ENCODE measurements at regions not wholly inside any gene's neighbourhood (a gene's known extent, or its start where the extent isn't known, plus 50 kb on each side); places are given as distances from the start of the nearest gene placed in this dataset.

DNA sequence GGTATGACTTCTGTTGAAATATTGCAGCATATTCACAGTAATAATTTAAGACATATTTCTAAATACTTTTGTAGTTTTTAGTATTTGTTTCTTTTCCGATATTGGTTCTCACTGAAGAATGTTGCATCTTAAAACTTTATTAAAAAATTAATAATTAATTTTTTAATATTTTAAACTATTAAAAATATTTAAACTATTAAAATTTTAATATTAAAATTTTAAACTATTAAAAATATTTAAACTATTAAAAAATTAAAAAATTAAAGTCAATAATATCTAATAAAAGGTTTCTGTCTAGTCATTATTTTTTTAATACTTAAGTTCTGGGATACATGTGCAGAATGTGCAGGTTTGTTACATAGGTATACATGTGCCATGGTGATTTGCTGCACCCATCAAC lies 149.3 kb upstream of the CCNH start:
- no peaks in the 10 kb centered on the region for H3K4me1 ChIP-seq
- H3K27ac ChIP-seq, result no peak overlapping the region
- no peak overlapping the region for H3K4me3 ChIP-seq
- no peak for DNase-seq (ENCODE audit: low spot score in 2 of 2)
- no peaks in the 10 kb centered on the region for H3K9me3 ChIP-seq
- TF ChIP-seq, protein P1, sequence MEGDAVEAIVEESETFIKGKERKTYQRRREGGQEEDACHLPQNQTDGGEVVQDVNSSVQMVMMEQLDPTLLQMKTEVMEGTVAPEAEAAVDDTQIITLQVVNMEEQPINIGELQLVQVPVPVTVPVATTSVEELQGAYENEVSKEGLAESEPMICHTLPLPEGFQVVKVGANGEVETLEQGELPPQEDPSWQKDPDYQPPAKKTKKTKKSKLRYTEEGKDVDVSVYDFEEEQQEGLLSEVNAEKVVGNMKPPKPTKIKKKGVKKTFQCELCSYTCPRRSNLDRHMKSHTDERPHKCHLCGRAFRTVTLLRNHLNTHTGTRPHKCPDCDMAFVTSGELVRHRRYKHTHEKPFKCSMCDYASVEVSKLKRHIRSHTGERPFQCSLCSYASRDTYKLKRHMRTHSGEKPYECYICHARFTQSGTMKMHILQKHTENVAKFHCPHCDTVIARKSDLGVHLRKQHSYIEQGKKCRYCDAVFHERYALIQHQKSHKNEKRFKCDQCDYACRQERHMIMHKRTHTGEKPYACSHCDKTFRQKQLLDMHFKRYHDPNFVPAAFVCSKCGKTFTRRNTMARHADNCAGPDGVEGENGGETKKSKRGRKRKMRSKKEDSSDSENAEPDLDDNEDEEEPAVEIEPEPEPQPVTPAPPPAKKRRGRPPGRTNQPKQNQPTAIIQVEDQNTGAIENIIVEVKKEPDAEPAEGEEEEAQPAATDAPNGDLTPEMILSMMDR (IDR thresholded peaks at IDR 0.05), result no peak
- no peaks in the 10 kb centered on the region for H3K36me3 ChIP-seq
- H3K27me3 ChIP-seq, result no peaks in the 10 kb centered on the region
- intact Hi-C loops (cut with DNase I), result no loop called here

DNA sequence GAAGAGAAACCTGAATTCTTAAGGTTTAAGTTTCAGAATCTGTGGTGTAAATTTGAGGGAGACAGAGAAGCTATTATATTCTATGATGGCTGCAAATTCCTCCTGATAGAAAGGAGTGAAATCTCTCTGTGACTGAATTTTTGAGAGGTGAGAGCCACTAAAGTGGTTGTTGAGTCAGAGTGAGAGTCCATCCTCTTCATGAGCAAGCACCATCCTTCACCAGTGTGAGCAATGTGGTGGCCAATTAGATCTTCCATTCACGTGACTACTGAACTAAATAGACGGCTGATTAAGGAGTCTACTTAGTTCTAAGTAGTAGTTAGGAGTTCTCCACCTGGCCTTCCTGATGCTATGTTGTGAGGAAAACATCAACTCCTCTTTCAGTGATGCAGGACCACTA lies 147.8 kb upstream of the CCNH start:
- Histone ChIP-seq H3K36me3 (no peaks in the 10 kb centered on the region), H3K9me3 (no peaks in the 10 kb centered on the region), H3K27me3 (no peaks in the 10 kb centered on the region), H3K27ac (no peak overlapping the region), H3K4me1 (no peaks in the 10 kb centered on the region), H3K4me3 (no peak overlapping the region)
- intact Hi-C loops (cut with DNase I), result no loop called here
- TF ChIP-seq, protein P1 (IDR thresholded peaks at IDR 0.05), result no peak
- DNase-seq (ENCODE audit: low spot score in 2 of 2), result no peak

DNA sequence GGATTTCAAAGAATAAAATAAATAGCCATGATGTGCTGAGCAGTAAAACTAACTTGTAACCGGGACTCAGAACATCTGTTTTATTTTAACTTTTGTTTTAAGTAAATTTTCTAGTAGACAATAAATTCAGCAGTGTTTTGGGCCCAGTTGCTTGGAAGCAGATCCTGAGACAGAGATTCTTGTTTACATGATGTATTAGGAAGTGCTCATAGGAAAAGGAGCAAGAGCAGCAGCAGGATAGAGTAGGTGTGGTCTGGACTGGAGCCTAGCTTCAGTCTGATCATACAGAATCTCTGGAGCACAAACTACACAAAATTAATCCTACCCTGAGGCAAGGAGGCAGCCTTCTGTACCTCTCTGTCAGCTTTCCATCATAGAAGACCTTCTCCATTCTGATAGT lies 139.2 kb upstream of the CCNH start:
- intact Hi-C loops (cut with DNase I), result no loop called here
- TF ChIP-seq, protein P1 (IDR thresholded peaks at IDR 0.05), result no peak
- H3K4me1 ChIP-seq, result no peaks in the 10 kb centered on the region
- no peak for DNase-seq (ENCODE audit: low spot score in 2 of 2)
- no peaks in the 10 kb centered on the region for H3K36me3 ChIP-seq
- H3K27me3 ChIP-seq, result no peaks in the 10 kb centered on the region
- no peak overlapping the region for H3K4me3 ChIP-seq
- no peaks in the 10 kb centered on the region for H3K9me3 ChIP-seq
- no peak overlapping the region for H3K27ac ChIP-seq

DNA sequence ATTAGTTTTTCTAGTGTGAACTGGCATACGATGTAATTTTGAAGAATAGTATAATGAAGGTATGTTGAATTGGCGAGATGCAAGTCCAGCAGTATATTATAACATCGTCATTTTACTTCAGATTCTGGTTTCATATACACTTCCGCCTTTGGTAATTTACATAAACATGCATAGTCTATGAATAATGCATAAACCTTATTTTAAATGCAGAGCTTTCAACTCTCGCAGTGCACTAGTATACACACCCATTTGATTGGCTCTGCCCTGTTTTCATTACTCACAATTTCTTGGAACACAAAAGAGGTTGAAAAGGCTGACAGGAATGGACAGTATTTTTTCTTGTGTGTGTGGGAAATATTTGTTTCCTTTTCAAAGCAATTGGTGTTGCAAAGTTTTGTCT lies 128.9 kb upstream of the CCNH start:
- Histone ChIP-seq H3K36me3 (no peaks in the 10 kb centered on the region), H3K27me3 (no peaks in the 10 kb centered on the region), H3K9me3 (no peaks in the 10 kb centered on the region), H3K27ac (no peak overlapping the region), H3K4me3 (no peak overlapping the region), H3K4me1 (no peaks in the 10 kb centered on the region)
- intact Hi-C loops (cut with DNase I), result no loop called here
- TF ChIP-seq, protein P1 (IDR thresholded peaks at IDR 0.05), result no peak
- no peak for DNase-seq (ENCODE audit: low spot score in 2 of 2)

DNA sequence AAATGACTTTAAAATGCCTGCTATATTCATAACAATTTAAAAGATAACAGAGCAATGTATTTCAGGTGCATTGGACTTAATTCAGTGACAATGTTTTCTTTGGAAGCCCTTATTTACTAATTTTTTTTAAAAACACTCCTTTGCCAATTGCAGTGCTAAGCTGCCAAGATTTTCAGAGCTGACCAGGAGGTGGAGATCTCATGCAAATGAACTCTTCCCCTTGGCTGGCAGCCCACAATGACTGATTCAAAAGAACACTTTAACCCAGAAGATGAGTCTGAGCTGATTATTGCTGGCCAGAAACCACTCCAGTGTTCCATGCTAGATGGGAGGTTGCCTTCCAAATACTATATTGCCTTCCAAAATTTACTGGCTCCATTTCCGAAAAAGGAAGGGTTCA lies 128.3 kb upstream of the CCNH start:
- intact Hi-C loops (cut with DNase I), result no loop called here
- Histone ChIP-seq H3K4me3 (no peak overlapping the region), H3K27ac (no peak overlapping the region), H3K9me3 (no peaks in the 10 kb centered on the region), H3K36me3 (no peaks in the 10 kb centered on the region), H3K4me1 (no peaks in the 10 kb centered on the region), H3K27me3 (no peaks in the 10 kb centered on the region)
- DNase-seq (ENCODE audit: low spot score in 2 of 2), result no peak
- TF ChIP-seq, protein P1 (IDR thresholded peaks at IDR 0.05), result no peak

DNA sequence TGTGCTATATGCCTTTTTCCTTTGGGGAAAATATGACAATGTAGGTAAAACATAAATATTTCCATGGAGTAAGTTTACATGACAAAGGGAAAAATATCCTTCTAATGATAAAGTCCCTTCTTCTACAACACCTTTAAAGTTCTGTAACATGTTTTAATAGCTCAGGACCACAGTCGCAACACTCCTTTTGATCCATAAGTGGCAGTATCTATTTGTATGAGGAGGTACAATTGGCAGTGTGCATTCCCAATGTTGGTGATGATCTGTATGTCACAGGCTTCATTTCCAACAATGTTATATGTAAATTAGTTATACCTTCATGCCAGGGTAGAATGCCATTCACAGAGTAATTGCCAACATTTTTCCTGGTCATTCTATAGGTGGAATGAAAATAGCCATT lies 127.1 kb upstream of the CCNH start:
- no peaks in the 10 kb centered on the region for H3K27me3 ChIP-seq
- DNase-seq (ENCODE audit: low spot score in 2 of 2), result no peak
- intact Hi-C loops (cut with DNase I), result no loop called here
- no peaks in the 10 kb centered on the region for H3K36me3 ChIP-seq
- H3K9me3 ChIP-seq, result no peaks in the 10 kb centered on the region
- TF ChIP-seq, protein P1 (IDR thresholded peaks at IDR 0.05), result no peak
- H3K4me1 ChIP-seq, result no peaks in the 10 kb centered on the region
- no peak overlapping the region for H3K27ac ChIP-seq
- no peak overlapping the region for H3K4me3 ChIP-seq

Measured in ascending aorta (tissue), 2 donors.